Loucy (cell line): ENCODE measurements at regions not wholly inside any gene's neighbourhood (a gene's known extent, or its start where the extent isn't known, plus 50 kb on each side); places are given as distances from the start of the nearest gene placed in this dataset.

Experiments
- H2AFZ ChIP-seq: fragments of 200-600 bp; sonication (generic); 2 replicates; pipeline ENCODE4 v1.6.0; 2016; ENCODE audit warnings: antibody characterized with exemption, mild to moderate bottlenecking, low read length, moderate library complexity
- H3F3A ChIP-seq: fragments of 200-600 bp; 2 replicates; pipeline ENCODE4 v1.6.0; 2016; ENCODE audit warnings: antibody characterized with exemption, low read depth, mild to moderate bottlenecking
- H3K27me3 ChIP-seq: fragments of 200-600 bp; sonication (generic); 2 replicates; pipeline ENCODE4 v1.6.1; 2014; ENCODE audit warnings: low read length, mild to moderate bottlenecking; ENCODE audit not compliant: insufficient read depth, poor library complexity, severe bottlenecking
- H3K36me3 ChIP-seq: fragments of 200-600 bp; sonication (generic); 2 replicates; pipeline ENCODE4 v1.6.1; 2016; ENCODE audit warnings: low read length; ENCODE audit not compliant: insufficient read depth
- H3K4me1 ChIP-seq: fragments of 200-600 bp; sonication (generic); 2 replicates; pipeline ENCODE4 v1.5.1; 2014; ENCODE audit warnings: low read length, mild to moderate bottlenecking; ENCODE audit not compliant: insufficient read depth, poor library complexity, severe bottlenecking
- H3K4me2 ChIP-seq: fragments of 200-600 bp; sonication (generic); 2 replicates; pipeline ENCODE4 v1.6.0; 2014; ENCODE audit warnings: antibody characterized with exemption, low read length, low read depth, mild to moderate bottlenecking; ENCODE audit not compliant: poor library complexity, severe bottlenecking
- H3K4me3 ChIP-seq: fragments of 200-600 bp; sonication (generic); 2 replicates; pipeline ENCODE4 v1.5.1; 2014; ENCODE audit warnings: low read length, mild to moderate bottlenecking, mixed read lengths; ENCODE audit not compliant: poor library complexity, severe bottlenecking
- H3K79me2 ChIP-seq: fragments of 200-600 bp; sonication (generic); 2 replicates; pipeline ENCODE4 v1.6.1; 2014; ENCODE audit warnings: low read length; ENCODE audit not compliant: insufficient read depth
- H3K9ac ChIP-seq: fragments of 200-600 bp; sonication (generic); 2 replicates; pipeline ENCODE4 v1.6.0; 2014; ENCODE audit warnings: mild to moderate bottlenecking, low read depth, low read length, moderate library complexity; ENCODE audit not compliant: poor library complexity, severe bottlenecking
- H3K9me2 ChIP-seq: fragments of 200-600 bp; sonication (generic); replicated peaks from 2 replicates; pipeline ENCODE4 v1.6.1; 2016; ENCODE audit warnings: low read depth, low read length, mixed read lengths
- H3K9me3 ChIP-seq: fragments of 200-600 bp; sonication (generic); 2 replicates; pipeline ENCODE4 v1.6.1; 2014; ENCODE audit warnings: mild to moderate bottlenecking, antibody characterized with exemption, low read length, low read depth; ENCODE audit not compliant: insufficient read depth
- H4K20me1 ChIP-seq: fragments of 200-600 bp; sonication (generic); 2 replicates; pipeline ENCODE4 v1.6.0; 2014; ENCODE audit warnings: antibody characterized with exemption, low read length, mild to moderate bottlenecking; ENCODE audit not compliant: insufficient read depth, poor library complexity, severe bottlenecking
- EZH2phosphoT487 ChIP-seq: fragments of 200-600 bp; IDR thresholded peaks from 2 replicates; pipeline ENCODE4 v1.6.1; 2018; ENCODE audit warnings: antibody characterized with exemption, mild to moderate bottlenecking, moderate library complexity, borderline replicate concordance
- TF ChIP-seq, protein P1 (sequence below): fragments of 200-600 bp; sonication (generic); conservative IDR thresholded peaks from 2 replicates; pipeline ENCODE4 v1.5.1; 2014; ENCODE audit warnings: mild to moderate bottlenecking, antibody characterized with exemption, low read length

DNA sequence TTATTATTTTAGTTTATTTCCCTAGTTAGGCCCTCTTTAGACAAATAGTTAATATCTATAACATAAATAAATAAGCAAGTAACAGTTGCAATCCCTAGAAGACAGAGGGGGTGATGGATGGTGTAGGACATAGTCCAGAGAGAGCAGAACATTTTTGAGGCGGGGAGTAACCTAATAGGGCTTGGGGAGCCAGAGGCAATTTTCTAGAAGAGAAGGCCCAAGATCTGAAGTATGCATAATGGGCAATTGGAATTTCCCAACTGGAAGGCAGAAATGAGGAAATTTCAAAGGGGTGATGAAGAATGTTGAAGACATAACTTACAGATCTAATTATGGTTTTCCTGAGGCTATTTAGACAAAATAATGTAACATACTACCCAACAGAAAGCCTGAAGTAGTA, 525.7 kb downstream of the TUSC7 start:
- Histone ChIP-seq H4K20me1 (no peaks in the 10 kb centered on the region), H3K9ac (no peak overlapping the region), H3F3A (no peaks in the 10 kb centered on the region), H2AFZ (no peak overlapping the region), H3K27me3 (no peaks in the 10 kb centered on the region), H3K4me2 (no peak overlapping the region), H3K4me1 (no peaks in the 10 kb centered on the region), H3K36me3 (no peaks in the 10 kb centered on the region), H3K9me2 (no peaks in the 10 kb centered on the region), H3K9me3 (no peaks in the 10 kb centered on the region), H3K79me2 (no peaks in the 10 kb centered on the region), H3K4me3 (no peak overlapping the region)
- TF ChIP-seq, protein P1, sequence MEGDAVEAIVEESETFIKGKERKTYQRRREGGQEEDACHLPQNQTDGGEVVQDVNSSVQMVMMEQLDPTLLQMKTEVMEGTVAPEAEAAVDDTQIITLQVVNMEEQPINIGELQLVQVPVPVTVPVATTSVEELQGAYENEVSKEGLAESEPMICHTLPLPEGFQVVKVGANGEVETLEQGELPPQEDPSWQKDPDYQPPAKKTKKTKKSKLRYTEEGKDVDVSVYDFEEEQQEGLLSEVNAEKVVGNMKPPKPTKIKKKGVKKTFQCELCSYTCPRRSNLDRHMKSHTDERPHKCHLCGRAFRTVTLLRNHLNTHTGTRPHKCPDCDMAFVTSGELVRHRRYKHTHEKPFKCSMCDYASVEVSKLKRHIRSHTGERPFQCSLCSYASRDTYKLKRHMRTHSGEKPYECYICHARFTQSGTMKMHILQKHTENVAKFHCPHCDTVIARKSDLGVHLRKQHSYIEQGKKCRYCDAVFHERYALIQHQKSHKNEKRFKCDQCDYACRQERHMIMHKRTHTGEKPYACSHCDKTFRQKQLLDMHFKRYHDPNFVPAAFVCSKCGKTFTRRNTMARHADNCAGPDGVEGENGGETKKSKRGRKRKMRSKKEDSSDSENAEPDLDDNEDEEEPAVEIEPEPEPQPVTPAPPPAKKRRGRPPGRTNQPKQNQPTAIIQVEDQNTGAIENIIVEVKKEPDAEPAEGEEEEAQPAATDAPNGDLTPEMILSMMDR = no peak
- no peak for TF ChIP-seq EZH2phosphoT487

- H3K4me3 ChIP-seq = no peak overlapping the region
- no peak for TF ChIP-seq EZH2phosphoT487
- TF ChIP-seq, protein P1 = no peak
- H2AFZ ChIP-seq = no peak overlapping the region
- no peaks in the 10 kb centered on the region for H3K79me2 ChIP-seq
- H3K4me1 ChIP-seq = no peaks in the 10 kb centered on the region
- no peak overlapping the region for H3K9ac ChIP-seq
- no peaks in the 10 kb centered on the region for H3K27me3 ChIP-seq
- no peaks in the 10 kb centered on the region for H4K20me1 ChIP-seq
- no peaks in the 10 kb centered on the region for H3K36me3 ChIP-seq
- no peaks in the 10 kb centered on the region for H3K9me3 ChIP-seq
- no peaks in the 10 kb centered on the region for H3F3A ChIP-seq
- H3K9me2 ChIP-seq = no peaks in the 10 kb centered on the region
- H3K4me2 ChIP-seq = no peak overlapping the region
Measured at GRCh38 chr3:117238806-117239205, 529.2 kb downstream of the TUSC7 start.

DNA sequence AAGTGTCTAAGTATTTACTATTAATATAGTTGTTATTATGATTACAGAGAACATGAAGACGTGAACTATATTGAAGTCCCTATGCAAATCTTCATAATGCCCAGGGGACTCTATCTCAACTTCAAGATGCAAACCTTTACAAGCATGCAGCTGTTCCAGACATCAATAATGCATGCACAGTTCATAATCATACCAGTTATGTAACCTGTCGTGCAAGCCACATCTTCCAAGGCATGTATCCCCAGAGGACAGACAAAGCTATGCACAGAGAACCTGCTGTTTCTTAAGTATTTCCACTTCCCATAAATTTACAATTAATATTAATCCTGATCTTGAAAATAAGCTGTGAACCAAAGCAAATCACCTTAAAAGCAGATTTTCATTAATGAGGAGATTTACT, 534.1 kb downstream of the TUSC7 start:
- no peaks in the 10 kb centered on the region for H3K4me1 ChIP-seq
- no peaks in the 10 kb centered on the region for H3K9me2 ChIP-seq
- no peaks in the 10 kb centered on the region for H3K27me3 ChIP-seq
- H3F3A ChIP-seq = no peaks in the 10 kb centered on the region
- H3K9ac ChIP-seq = no peak overlapping the region
- H3K36me3 ChIP-seq = no peaks in the 10 kb centered on the region
- H3K9me3 ChIP-seq = no peaks in the 10 kb centered on the region
- no peaks in the 10 kb centered on the region for H4K20me1 ChIP-seq
- no peaks in the 10 kb centered on the region for H3K79me2 ChIP-seq
- H3K4me3 ChIP-seq = no peak overlapping the region
- no peak overlapping the region for H3K4me2 ChIP-seq
- TF ChIP-seq EZH2phosphoT487 = no peak
- TF ChIP-seq, protein P1 = no peak
- no peak overlapping the region for H2AFZ ChIP-seq
